Astrocyte (in vitro differentiated cells and primary cell): ENCODE measurements at regions not wholly inside any gene's neighbourhood (a gene's known extent, or its start where the extent isn't known, plus 50 kb on each side); places are given as distances from the start of the nearest gene placed in this dataset.
A peak's percentile ranks its signal among the peaks of the same experiment; 100 is the strongest.

Source experiments
- CTCF ChIP-seq: IDR thresholded peaks from 2 replicates; pipeline ENCODE4 v1.5.1; 2011; ENCODE audit warnings: low read depth, mild to moderate bottlenecking, inconsistent platforms, low read length, moderate library complexity; ENCODE audit not compliant: insufficient read depth
- EZH2 ChIP-seq: IDR thresholded peaks from 2 replicates; pipeline ENCODE4 v1.6.1; 2012; ENCODE audit warnings: mild to moderate bottlenecking, low read length, inconsistent platforms; ENCODE audit not compliant: insufficient read depth

DNA sequence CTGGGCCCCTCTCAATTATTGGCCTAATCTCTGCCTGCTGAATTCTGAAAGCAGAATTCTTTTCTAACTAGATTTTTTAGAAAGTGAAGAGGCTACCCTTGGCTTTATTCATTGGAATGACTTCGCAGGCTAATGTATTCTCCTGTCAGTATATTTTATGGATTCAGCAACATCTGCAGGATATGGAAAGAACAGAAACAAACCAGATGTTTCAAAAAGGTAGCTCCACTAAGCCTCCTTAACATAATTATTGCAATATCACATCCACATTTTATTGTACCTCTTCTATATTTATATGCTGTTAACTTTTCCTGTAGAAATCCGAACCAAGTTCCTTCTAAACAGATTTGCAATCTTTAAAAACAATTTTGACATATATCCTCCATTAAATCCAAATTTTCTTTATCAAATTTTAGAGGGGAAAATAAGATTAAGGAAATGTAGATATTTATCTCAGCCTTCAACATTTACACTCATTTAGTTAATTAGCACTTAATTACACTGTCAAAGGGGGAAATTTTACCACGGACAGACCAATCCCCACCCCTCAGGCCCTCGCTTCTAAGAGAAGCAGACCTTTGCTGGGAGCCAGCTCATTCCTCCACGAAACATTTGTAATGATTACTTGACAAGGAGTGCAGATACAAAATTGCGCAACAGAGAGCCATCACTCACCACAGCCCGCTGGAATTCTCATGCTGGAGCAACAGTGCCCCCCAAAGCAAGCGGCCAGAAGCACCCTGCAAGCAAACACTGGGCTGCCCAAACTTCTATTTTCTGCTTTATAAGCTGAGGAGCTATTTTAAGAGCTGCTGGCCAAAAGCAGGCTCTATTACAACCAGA, 253.4 kb downstream of the ETAA1 start:
- peak; percentile 78 for TF ChIP-seq CTCF
- TF ChIP-seq EZH2: no peak
